ENCODE measurements at regions not wholly inside any gene's neighbourhood (a gene's known extent, or its start where the extent isn't known, plus 50 kb on each side); places are given as distances from the start of the nearest gene placed in this dataset.

DNA sequence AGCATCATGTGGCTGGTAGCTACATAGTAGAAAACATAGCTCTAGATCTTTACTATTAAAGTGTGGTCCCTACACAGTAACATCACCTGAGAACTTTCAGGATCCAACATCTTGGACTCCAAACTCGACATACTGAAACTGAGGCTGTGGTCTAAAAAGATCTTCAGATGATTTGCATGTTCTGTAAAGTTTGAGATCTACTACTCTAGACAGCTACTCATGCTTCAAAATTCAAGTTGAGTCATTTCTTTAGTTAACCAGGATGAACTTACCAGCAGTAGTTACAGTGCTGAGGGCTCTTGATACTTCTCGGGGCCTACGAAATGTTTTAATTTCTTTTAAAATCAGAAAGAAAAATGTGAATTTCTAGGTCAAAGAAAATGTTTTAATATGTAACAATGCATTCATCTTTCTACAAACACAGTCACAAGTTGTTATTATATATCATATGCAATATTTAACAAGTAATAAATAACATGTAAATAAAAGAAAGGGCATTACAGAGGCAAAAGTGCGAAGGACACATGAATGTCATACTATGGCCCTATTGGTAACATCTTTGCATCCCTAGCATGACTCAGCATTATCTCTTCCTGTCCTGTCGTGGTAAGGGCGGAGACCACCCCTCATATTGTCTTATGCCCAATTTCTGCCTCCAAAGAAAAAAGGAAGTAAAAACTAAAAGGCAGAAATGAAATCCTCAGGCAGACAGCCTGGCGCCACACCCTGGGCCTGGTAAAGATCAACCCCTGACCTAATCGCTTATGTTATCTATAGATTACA is 563.9 kb upstream of the TLE4 start:
- no peaks in the 10 kb centered on the region for H3K4me1 ChIP-seq
- H3K9me3 ChIP-seq: peaks cover 0 to 4% of the 10 kb centered on the region in 2 donors
- TF ChIP-seq, protein P1, sequence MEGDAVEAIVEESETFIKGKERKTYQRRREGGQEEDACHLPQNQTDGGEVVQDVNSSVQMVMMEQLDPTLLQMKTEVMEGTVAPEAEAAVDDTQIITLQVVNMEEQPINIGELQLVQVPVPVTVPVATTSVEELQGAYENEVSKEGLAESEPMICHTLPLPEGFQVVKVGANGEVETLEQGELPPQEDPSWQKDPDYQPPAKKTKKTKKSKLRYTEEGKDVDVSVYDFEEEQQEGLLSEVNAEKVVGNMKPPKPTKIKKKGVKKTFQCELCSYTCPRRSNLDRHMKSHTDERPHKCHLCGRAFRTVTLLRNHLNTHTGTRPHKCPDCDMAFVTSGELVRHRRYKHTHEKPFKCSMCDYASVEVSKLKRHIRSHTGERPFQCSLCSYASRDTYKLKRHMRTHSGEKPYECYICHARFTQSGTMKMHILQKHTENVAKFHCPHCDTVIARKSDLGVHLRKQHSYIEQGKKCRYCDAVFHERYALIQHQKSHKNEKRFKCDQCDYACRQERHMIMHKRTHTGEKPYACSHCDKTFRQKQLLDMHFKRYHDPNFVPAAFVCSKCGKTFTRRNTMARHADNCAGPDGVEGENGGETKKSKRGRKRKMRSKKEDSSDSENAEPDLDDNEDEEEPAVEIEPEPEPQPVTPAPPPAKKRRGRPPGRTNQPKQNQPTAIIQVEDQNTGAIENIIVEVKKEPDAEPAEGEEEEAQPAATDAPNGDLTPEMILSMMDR (IDR thresholded peaks at IDR 0.05): no peak
- intact Hi-C loops (cut with DNase I): no loop called here
- no peaks in the 10 kb centered on the region for H3K27me3 ChIP-seq
- H3K27ac ChIP-seq: no peak overlapping the region
- H3K36me3 ChIP-seq: no peaks in the 10 kb centered on the region
- DNase-seq (no peak), ATAC-seq (no peak)
- H3K4me3 ChIP-seq: no peak overlapping the region

DNA sequence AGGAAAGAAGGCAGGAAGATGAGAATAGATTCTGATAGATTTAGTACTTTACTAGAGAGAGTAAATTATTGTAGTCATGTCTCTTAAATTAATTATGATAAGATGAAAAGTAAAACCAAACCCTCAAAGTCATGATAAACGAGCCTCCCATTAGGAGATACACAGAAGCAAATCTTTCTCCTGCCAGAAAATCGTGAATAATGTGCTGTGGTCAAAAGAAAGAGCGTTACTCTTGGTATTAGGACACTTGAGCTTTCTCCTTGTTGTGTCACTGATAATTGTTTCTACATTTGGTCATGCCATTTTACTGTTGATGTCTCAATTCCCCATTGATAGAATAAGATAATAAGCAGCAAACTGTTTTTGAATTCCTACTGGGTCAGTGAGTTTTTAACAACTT is 562.8 kb upstream of the TLE4 start:
- Histone ChIP-seq H3K27me3 (no peaks in the 10 kb centered on the region), H3K9me3 (peaks cover 0 to 4% of the 10 kb centered on the region in 2 donors), H3K4me1 (no peaks in the 10 kb centered on the region), H3K27ac (no peak overlapping the region), H3K36me3 (no peaks in the 10 kb centered on the region), H3K4me3 (no peak overlapping the region)
- no peak for ATAC-seq
- DNase-seq: no peak
- intact Hi-C loops (cut with DNase I): no loop called here
- TF ChIP-seq, protein P1 (IDR thresholded peaks at IDR 0.05): no peak

DNA sequence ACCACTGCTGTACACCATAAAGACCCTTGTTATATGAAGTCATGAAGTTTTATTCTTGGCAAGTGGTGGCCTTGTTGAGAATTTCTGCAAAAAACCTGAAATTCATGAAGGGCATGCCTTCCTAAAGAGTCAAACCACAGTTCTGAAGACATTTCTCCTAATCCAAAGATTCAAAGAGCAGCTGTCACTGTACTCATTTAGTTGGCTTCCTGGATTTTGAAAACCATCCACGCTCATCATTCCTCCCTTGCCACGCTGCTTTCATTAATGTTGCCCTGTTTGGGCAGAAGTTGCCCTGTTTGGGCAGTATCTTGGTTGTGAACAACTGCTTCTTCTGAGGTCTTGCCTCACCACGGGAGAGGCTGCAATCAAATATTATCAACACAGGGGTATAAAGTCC is 560.3 kb upstream of the TLE4 start:
- Histone ChIP-seq H3K27me3 (no peaks in the 10 kb centered on the region), H3K4me1 (no peaks in the 10 kb centered on the region), H3K36me3 (no peaks in the 10 kb centered on the region), H3K27ac (no peak overlapping the region), H3K9me3 (no peaks in the 10 kb centered on the region), H3K4me3 (no peak overlapping the region)
- ATAC-seq: no peak
- TF ChIP-seq, protein P1 (IDR thresholded peaks at IDR 0.05): no peak
- intact Hi-C loops (cut with DNase I): no loop called here
- no peak for DNase-seq

DNA sequence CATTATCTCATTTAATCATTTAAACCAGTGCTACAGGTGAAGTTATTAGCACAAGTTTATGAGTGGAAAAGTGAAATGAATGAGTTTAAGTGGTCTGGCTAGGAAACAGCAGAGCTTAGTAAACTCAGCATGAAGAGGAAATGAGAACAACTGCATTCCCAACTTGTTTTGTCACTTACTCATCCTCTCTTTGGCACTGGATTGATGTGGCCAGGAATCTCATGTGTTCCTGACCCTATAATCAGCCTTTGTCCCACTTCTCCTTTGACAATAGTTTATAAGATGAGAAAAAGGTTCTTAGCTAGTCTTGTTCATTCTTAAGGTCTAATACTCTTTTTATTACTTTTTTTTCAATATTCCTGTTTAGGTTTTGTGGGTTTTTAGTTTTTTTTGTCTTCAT is 559.2 kb upstream of the TLE4 start:
- Histone ChIP-seq H3K27ac (no peak overlapping the region), H3K4me1 (no peaks in the 10 kb centered on the region), H3K4me3 (no peak overlapping the region), H3K36me3 (no peaks in the 10 kb centered on the region), H3K27me3 (no peaks in the 10 kb centered on the region), H3K9me3 (no peaks in the 10 kb centered on the region)
- intact Hi-C loops (cut with DNase I): no loop called here
- no peak for DNase-seq
- ATAC-seq: no peak
- TF ChIP-seq, protein P1 (IDR thresholded peaks at IDR 0.05): no peak

DNA sequence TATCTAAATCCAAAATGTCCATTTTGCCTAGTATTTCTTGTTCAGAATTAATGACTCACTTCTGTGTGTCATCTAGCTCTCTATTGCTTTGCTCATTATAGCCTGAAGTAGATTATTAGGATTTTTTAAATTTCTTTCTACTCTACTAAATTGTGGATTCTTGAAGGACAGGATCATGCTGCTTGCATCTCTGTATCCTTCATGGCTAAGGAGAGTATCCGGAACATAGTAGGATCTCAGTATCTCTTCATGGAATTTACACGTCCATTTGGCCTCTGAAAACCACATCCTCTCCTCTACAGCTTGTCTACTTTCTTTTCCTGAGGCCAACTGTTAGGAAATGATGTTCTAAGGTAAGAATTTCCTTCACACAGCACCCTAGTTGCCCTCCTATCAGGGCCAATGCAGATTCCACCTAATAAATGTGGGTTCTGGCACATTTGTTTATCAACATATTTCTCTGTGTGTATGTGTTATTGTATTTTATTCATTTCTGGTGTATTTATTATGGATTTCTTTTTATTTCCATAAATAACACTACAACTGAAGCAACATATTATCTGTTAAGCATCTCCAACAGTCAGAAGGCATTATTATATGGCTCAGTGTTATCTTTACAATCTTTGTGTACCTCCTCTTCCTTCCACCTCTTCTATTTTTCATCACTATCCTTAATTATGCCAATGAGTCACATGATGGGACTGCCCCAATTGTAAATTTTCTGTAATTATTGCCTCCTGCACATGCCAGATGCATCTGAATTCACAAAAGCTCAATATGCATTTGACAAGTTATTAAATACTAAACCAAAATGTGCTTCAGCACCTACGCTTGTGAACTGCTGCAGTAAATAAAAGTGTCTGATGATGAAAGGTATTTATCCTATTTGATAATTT is 557.8 kb upstream of the TLE4 start:
- Histone ChIP-seq H3K9me3 (no peaks in the 10 kb centered on the region), H3K36me3 (no peaks in the 10 kb centered on the region), H3K4me3 (no peak overlapping the region), H3K27me3 (no peaks in the 10 kb centered on the region), H3K27ac (no peak overlapping the region), H3K4me1 (no peaks in the 10 kb centered on the region)
- ATAC-seq (no peak), DNase-seq (no peak)
- TF ChIP-seq, protein P1 (IDR thresholded peaks at IDR 0.05): no peak
- intact Hi-C loops (cut with DNase I): no loop called here

All from left lung (tissue), 4 donors.